ENCODE measurements at regions not wholly inside any gene's neighbourhood (a gene's known extent, or its start where the extent isn't known, plus 50 kb on each side); places are given as distances from the start of the nearest gene placed in this dataset.

DNA sequence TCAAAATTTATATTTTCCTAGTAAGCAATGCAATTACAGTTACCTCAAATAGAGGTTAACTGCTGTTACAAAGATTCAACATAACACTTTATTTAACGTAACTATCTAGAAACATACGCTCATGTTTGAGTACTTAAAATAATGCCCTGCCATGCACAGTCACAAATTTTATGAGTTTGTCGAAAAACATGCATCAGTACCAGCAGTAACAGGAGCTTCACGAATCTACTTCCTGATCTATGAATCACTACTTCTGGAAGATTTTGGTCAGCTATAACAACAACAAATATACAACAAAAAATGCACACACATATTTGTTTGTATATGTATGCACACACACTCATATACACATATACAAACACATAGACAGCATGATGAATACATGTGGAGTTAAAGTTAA lies 881.8 kb downstream of the FSCB start:
- no peak for DNase-seq (ENCODE audit: low read depth)
- TF ChIP-seq CTCF (conservative IDR thresholded peaks at IDR 0.05; ENCODE audit: low read depth, low read length): no peak
- H3K4me3 ChIP-seq (ENCODE audit: low read depth, low read length): no peak overlapping the region

DNA sequence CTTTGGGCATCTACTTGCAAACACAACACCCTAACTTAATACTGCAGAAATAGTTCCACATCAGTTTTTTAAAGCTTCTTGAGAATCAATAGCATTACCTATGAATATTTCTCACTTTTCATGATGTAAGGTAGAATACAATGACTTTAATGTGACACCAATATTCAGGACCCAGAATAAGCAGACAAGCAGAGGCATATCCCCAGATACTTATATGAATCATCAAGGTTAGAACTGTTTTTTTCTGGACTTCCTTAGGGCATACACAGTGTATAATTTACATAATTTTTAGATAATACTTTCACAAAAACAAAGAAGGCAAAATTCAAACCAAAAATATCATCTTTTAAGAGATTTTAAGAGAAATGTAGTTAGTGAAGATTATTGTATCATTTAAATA lies 885.8 kb downstream of the FSCB start:
- no peak for DNase-seq (ENCODE audit: low read depth)

GRCh38 chr14:43595096-43595772 lies 911.8 kb downstream of the FSCB start:
- no peak for DNase-seq (ENCODE audit: low read depth)
- TF ChIP-seq CTCF (conservative IDR thresholded peaks at IDR 0.05; ENCODE audit: low read depth, low read length): no peak
- H3K4me3 ChIP-seq (ENCODE audit: low read depth, low read length): no peak overlapping the region

More for the DNA sequence above, 885.8 kb downstream of the FSCB start:
- H3K4me3 ChIP-seq (ENCODE audit: low read depth, low read length): no peak overlapping the region
- TF ChIP-seq CTCF (conservative IDR thresholded peaks at IDR 0.05; ENCODE audit: low read depth, low read length): no peak

- H3K4me3 ChIP-seq (ENCODE audit: low read depth, low read length): no peak overlapping the region
- TF ChIP-seq CTCF (conservative IDR thresholded peaks at IDR 0.05; ENCODE audit: low read depth, low read length): no peak
- no peak for DNase-seq (ENCODE audit: low read depth)
Measured at GRCh38 chr14:43591776-43592175, 915.3 kb downstream of the FSCB start.

DNA sequence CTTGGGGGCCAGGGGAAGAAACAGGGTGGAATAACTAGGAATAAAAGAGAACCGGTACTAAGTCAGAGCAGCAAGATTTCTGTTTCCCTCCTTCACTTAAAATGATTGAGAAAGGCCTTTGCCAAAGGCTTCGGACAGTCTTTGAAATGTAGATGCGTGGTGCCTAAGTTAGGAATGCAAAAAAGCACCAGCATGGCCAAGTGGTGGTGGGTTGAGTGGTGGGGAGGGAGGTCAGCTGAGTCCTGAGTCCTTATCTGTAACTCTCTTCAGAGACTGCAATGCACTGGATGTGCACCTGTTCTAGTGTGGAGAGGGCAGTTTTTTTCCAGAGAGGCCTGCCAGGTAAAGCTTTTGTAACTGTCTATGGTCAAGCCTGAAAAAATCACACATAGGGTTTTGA lies 919.9 kb downstream of the FSCB start:
- no peak overlapping the region for H3K4me3 ChIP-seq (ENCODE audit: low read depth, low read length)
- TF ChIP-seq CTCF (conservative IDR thresholded peaks at IDR 0.05; ENCODE audit: low read depth, low read length): no peak
- DNase-seq (ENCODE audit: low read depth): no peak

DNA sequence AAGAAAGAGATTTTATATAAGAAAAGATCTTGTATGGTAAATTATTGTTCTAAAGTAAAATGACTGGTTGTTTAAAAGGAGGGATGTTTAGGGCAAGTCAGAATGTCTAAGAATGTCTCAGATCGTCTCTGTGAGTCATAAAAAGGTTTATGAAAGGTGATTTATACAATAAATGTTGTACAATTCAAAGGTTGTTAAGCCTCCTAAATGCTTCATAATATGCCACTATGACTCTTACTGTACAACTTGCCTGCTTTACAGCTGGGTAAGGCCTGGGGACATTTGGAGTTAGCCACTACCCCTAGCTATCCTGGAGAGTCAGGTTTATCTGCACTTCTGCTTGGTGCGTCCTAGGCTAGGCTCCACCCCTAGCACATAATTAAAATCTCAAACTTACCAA lies 927.4 kb downstream of the FSCB start:
- no peak for TF ChIP-seq CTCF (conservative IDR thresholded peaks at IDR 0.05; ENCODE audit: low read depth, low read length)
- DNase-seq (ENCODE audit: low read depth): no peak
- H3K4me3 ChIP-seq (ENCODE audit: low read depth, low read length): no peak overlapping the region

GRCh38 chr14:43568022-43568421 lies 939.1 kb downstream of the FSCB start:
- DNase-seq (ENCODE audit: low read depth): no peak
- no peak overlapping the region for H3K4me3 ChIP-seq (ENCODE audit: low read depth, low read length)
- TF ChIP-seq CTCF (conservative IDR thresholded peaks at IDR 0.05; ENCODE audit: low read depth, low read length): no peak

Data from choroid plexus epithelial cell (primary cell).